ENCODE measurements at regions not wholly inside any gene's neighbourhood (a gene's known extent, or its start where the extent isn't known, plus 50 kb on each side); places are given as distances from the start of the nearest gene placed in this dataset.

DNA sequence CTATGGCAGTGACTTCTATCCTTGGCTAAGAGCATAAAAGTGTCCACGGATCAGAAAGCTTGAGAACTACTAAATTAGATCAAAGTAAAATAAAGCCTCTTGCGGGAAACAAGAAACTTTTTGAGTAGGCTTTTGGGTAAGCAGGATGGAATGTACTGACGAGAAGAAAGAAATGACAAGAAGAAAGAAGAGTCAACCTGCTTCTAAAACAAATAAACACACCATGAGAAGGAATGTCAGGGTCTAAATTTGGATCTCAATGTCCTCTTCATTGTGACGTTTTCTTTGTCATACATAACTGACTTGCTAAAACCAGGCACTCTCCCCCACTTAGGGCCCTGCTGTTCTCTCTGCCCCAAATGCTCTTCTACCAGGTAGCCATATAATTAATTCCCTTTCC lies 290.1 kb upstream of the PTGER4 start:
- no peak for DNase-seq

DNA sequence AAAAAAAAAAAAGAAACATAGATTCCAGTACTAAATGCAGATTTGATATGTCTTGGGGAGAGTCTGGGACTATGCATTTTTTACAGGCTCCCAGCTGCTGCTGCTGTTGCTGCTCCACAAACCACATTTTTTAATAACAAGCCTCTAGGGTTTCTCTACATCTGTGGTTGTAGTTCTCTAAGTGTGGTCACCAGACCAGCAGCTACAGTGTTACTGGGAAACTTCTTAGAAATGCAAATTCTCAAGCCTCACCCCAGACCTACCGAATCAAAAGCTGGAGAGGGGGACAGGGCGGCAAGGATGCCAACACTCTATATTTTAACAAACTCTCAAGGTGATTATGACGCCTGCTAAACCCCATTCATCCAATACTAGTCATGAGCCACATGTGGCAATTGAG lies 293.4 kb upstream of the PTGER4 start:
- no peak for DNase-seq

GRCh38 chr5:40385544-40385943 lies 294.2 kb upstream of the PTGER4 start:
- no peak for DNase-seq

GRCh38 chr5:40384782-40385390 lies 294.8 kb upstream of the PTGER4 start:
- DNase-seq, result no peak

GRCh38 chr5:40383749-40384651 lies 295.7 kb upstream of the PTGER4 start:
- no peak for DNase-seq

- DNase-seq, result no peak
These were observed 297.9 kb upstream of the PTGER4 start for GRCh38 chr5:40381676-40382363.

- no peak for DNase-seq
These were observed 298.7 kb upstream of the PTGER4 start for GRCh38 chr5:40381016-40381415.

DNA sequence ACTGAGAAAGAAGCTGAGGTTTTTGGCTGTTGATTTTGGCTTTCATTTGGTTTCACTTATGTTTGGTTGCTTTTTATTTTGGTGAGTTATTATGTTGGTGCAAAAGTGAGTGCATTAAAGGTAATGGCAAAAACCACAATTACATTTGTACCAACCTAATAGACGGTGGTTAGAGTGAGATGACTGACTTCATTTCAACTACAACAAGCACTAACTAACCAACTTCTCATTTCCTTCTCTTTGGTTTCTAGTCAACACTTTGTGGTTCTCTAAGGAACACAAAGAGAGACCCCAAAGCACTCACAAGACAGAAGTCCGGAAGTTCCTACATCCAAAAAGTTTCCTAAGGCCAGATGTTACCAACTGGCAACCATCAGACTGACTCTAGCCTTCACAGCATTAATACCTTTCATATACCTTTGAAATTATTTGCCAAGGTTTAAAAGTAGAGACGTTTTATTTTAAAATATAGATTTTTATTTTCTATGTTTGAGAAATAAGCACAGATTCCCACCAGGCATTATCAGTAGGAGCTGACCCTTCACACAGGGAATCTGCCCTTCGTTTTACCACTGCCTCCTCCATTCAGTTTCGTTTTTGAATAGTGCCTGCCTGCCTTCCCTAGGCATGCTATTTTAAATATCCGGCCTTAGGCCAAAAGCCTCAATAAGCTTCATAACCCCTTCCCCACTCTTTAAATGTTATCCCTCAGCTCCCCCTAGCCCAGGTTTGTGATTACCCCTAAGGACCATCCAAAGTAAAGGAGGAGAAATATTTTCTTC lies 301.1 kb upstream of the PTGER4 start:
- no peak for DNase-seq

- no peak for DNase-seq
These were observed 303.1 kb upstream of the PTGER4 start for GRCh38 chr5:40376566-40376965.

GRCh38 chr5:40374853-40375252 lies 304.9 kb upstream of the PTGER4 start:
- DNase-seq, result no peak

- no peak for DNase-seq
These were observed 311.5 kb upstream of the PTGER4 start for GRCh38 chr5:40368200-40368599.

DNA sequence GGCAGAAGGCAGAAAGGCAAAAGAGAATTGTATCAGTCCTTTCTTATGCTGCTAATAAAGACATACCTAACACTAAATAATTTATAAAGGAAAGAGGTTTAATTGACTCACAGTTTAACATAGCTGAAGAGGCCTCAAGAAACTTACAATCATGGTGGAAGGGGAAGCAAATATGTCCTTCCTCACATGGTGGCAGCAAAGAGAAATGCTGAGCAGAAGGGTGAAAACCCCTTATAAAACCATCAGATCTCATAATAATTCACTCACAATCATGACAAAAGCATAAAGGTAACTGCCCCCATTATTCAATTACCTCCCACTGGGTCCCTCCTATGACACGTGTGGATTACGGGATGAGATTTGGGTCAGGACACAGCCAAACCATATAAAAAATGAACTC lies 312.5 kb upstream of the PTGER4 start:
- DNase-seq, result no peak

DNA sequence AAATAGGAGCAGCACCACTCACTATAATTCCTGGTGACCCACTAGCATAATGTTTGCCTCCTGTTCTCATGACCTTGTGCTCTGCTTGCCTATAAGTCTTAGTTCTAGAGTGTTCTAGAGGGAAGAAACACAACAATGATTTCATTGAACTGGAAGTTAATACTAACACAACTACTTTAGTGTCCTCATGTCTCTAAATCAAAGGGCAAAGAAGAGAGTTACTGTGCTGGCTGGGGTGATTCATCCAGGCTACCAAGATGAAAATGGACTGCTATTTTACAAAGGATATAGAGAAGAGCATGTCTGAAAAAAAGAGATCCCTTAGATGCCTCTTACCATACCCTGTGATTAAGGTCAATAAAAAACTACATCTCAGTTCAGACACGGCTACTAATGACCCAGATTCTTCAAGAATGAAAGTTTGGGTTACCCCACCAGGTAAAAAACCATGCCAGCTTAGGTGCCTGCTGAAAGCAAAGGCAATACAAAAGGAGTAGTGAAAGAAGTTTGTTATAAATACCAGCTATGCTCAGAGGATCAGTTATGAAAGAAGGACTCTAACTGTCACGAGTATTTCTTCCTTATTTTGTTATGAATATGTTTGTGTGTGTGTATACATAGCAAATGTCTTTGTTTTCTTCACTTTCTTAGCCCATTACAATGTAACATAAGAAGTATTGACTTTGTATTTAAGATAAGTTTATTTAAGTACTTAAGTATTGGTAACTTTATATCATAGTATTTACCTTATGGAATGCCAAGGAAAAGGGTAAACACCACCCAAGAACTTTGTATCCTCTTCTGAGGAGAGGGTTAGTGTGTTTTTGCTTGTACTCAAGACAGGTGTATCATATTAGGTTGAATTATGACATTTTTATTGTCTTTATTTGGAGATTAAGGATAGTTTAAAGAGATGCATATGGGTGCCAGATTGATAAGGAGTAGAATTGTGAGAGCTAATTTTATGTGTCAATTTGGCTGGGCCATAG lies 314.1 kb upstream of the PTGER4 start:
- DNase-seq, result no peak

DNA sequence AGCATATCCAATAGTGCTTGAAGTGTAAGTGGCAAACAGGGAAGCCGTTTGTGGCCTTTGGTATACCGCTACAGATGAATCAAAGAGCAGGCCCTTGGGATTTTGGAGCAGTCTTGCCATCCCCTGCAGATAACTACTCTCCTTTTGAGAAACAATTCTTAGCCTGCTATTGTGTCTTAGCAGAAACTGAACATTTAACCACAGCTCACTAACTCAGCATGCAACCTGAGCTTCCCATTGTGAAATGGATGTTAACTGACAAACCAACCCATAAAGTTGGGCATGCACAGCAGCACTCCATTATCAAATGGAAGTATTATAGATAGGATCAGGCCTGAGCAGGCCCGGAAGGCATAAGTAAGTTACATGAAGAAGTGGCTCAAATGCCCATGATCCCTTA lies 315.3 kb upstream of the PTGER4 start:
- DNase-seq, result no peak

- no peak for DNase-seq
These were observed 318.3 kb upstream of the PTGER4 start for GRCh38 chr5:40361378-40361777.

- no peak for DNase-seq
These were observed 319.0 kb upstream of the PTGER4 start for GRCh38 chr5:40360685-40361084.

- DNase-seq, result no peak
These were observed 319.9 kb upstream of the PTGER4 start for GRCh38 chr5:40359832-40360231.

GRCh38 chr5:40359093-40359492 lies 320.6 kb upstream of the PTGER4 start:
- no peak for DNase-seq

DNA sequence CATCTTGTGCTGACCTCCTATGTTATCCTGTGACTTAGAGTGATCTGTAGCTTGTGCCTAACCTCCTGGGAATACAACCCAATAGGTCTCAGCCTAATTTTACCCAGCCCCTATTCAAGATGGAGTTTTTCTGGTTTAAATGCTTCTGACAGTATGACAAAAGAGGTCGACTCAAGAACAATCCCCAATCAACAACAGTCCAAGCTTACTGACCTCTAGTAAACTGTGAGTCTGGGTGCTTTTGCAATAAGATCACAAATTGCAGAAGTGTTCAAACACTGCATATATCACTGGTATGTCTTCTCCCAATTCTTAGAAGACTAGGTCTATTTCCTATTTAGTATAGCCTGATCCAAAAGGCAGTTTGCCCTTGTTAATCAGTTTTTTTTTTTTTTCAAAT lies 323.5 kb upstream of the PTGER4 start:
- DNase-seq, result no peak

DNA sequence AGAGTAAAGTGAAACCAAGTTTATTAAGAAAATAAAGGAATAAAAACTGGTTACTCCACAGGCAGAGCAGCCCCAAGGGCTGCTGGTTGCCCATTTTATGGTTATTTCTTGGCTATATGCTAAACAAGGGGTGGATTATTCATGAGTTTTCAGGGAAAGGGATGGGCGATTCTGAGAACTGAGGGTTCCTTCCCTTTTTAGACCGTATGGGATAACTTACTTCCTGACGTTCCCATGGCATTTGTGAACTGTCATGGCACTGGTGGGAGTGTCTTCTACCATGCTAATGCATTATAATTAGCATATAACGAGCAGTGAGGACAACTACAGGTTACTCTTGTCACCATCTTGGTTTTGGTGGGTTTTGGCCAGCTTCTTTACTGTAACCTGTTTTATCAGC lies 323.9 kb upstream of the PTGER4 start:
- no peak for DNase-seq

All from amygdala (tissue), 56 donors.